Thyroid gland (tissue), 4 donors: ENCODE measurements at regions not wholly inside any gene's neighbourhood (a gene's known extent, or its start where the extent isn't known, plus 50 kb on each side); places are given as distances from the start of the nearest gene placed in this dataset.

ENCODE experiments used
- DNase-seq, 2 donors: peaks; one replicate each; pipeline ENCODE4 v3.0.0-alpha.2; 2019
- H3K27ac ChIP-seq, 3 donors: fragments of 200-600 bp; sonication (generic); 1 replicate in 2 of 3; 2 replicates in 1 of 3; pipeline ENCODE4 v1.5.1; 2016 to 2019; ENCODE audit warnings: mild to moderate bottlenecking in 1 of 3, moderate library complexity in 1 of 3
- H3K27me3 ChIP-seq: fragments of 200-600 bp; sonication (generic); one replicate; pipeline ENCODE4 v1.5.1; 2019
- H3K36me3 ChIP-seq, 2 donors: fragments of 200-600 bp; sonication (generic); one replicate each; pipeline ENCODE4 v1.5.1; 2016 to 2019
- H3K4me1 ChIP-seq, 2 donors: fragments of 200-600 bp; sonication (generic); one replicate each; pipeline ENCODE4 v1.5.1; 2017 to 2019
- H3K4me3 ChIP-seq, 3 donors: fragments of 200-600 bp; sonication (generic); replicated peaks in 1 of 3; 1 replicate in 2 of 3; 2 replicates in 1 of 3; pipeline ENCODE4 v1.5.1; 2016; ENCODE audit warnings: mild to moderate bottlenecking in 1 of 3
- H3K9me3 ChIP-seq: fragments of 200-600 bp; sonication (generic); one replicate; pipeline ENCODE4 v1.5.1; 2017
- CTCF ChIP-seq, 6 experiments: fragments of 200-600 bp in 3 of 6; fragments of 450-650 bp in 3 of 6; sonication (generic) in 3 of 6; IDR thresholded peaks; one replicate each; pipeline ENCODE4 v1.5.1; 2016 to 2019; ENCODE audit warnings: antibody characterized with exemption in 6 of 6, mild to moderate bottlenecking in 2 of 6, inconsistent platforms in 1 of 6, moderate library complexity in 1 of 6
- POLR2A ChIP-seq, 2 donors: fragments of 450-650 bp; IDR thresholded peaks; one replicate each; pipeline ENCODE4 v1.6.1; 2017; ENCODE audit warnings: antibody characterized with exemption in 2 of 2, mild to moderate bottlenecking in 2 of 2, moderate library complexity in 1 of 2
- WGBS, 2 donors: methylation state at CpG; one replicate each; pipeline ENCODE4 v1.1.5; 2017; 5-methylcytosine and 5-hydroxymethylcytosine counted together
- intact Hi-C: fragments of 100-400 bp; cut with DNase I; formaldehyde crosslinking; loops from one replicate; pipeline ENCODE4 v1.15.1; 2023

- Histone ChIP-seq H3K27ac (no peak overlapping the region), H3K4me1 (no peaks in the 10 kb centered on the region), H3K9me3 (no peaks in the 10 kb centered on the region), H3K4me3 (no peak overlapping the region), H3K27me3 (no peaks in the 10 kb centered on the region), H3K36me3 (no peaks in the 10 kb centered on the region)
- TF ChIP-seq POLR2A (IDR thresholded peaks at IDR 0.05) (no peak), CTCF (IDR thresholded peaks at IDR 0.05) (no peak)
- no peak for DNase-seq
- WGBS, 2 donors: 77 to 93% methylated on average over 2 of the region's 2 CpGs
- intact Hi-C loops: no loop called here
These were observed 99.2 kb downstream of the GPR174 start for GRCh38 chrX:79243691-79244090.

GRCh38 chrX:79235899-79236298 is 91.4 kb downstream of the GPR174 start:
- intact Hi-C loops: no loop called here
- no peaks in the 10 kb centered on the region for H3K9me3 ChIP-seq
- H3K36me3 ChIP-seq: no peaks in the 10 kb centered on the region
- TF ChIP-seq POLR2A (IDR thresholded peaks at IDR 0.05) (no peak), CTCF (IDR thresholded peaks at IDR 0.05) (no peak)
- WGBS, 2 donors: 81 to 89% methylated on average over 3 of the region's 3 CpGs
- DNase-seq: no peak
- H3K27ac ChIP-seq: no peak overlapping the region
- H3K4me1 ChIP-seq: no peaks in the 10 kb centered on the region
- H3K4me3 ChIP-seq: no peak overlapping the region
- H3K27me3 ChIP-seq: no peaks in the 10 kb centered on the region

- H3K4me3 ChIP-seq: no peak overlapping the region
- H3K9me3 ChIP-seq: no peaks in the 10 kb centered on the region
- H3K27ac ChIP-seq: no peak overlapping the region
- DNase-seq: no peak
- intact Hi-C loops: no loop called here
- WGBS, 2 donors: 70 to 100% methylated on average over 2 of the region's 2 CpGs
- H3K4me1 ChIP-seq: no peaks in the 10 kb centered on the region
- no peaks in the 10 kb centered on the region for H3K36me3 ChIP-seq
- TF ChIP-seq CTCF (IDR thresholded peaks at IDR 0.05): no peak
- TF ChIP-seq POLR2A (IDR thresholded peaks at IDR 0.05): no peak
- H3K27me3 ChIP-seq: no peaks in the 10 kb centered on the region
These were observed 87.2 kb downstream of the GPR174 start for GRCh38 chrX:79231662-79232061.
